Cerebellar nuclear complex (tissue), 1 donor: ENCODE measurements at regions not wholly inside any gene's neighbourhood (a gene's known extent, or its start where the extent isn't known, plus 50 kb on each side); places are given as distances from the start of the nearest gene placed in this dataset.

ENCODE experiments used
- DNase-seq, 2 experiments: peaks; one replicate each; lab custom pipeline; 2025; lab: John Stamatoyannopoulos, UW

DNA sequence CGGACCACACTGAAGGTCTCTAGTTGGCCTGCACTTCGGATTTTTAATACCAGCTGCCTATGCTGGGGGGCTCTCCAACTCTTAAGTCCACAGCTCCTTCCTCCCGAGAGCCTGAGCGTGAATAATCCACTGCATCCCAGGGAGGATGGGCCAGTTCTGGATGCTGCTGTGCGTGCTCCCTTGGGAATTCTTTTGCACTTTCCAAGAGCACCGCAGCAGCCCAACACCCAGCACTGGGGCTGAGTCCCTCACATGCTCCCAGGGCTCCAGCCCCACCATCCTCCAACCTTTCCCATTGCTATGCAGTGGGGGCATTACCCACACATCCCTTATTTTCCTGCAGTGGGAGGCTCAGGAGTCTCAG lies 136.4 kb upstream of the IQSEC1 start:
- DNase-seq, result no peak

DNA sequence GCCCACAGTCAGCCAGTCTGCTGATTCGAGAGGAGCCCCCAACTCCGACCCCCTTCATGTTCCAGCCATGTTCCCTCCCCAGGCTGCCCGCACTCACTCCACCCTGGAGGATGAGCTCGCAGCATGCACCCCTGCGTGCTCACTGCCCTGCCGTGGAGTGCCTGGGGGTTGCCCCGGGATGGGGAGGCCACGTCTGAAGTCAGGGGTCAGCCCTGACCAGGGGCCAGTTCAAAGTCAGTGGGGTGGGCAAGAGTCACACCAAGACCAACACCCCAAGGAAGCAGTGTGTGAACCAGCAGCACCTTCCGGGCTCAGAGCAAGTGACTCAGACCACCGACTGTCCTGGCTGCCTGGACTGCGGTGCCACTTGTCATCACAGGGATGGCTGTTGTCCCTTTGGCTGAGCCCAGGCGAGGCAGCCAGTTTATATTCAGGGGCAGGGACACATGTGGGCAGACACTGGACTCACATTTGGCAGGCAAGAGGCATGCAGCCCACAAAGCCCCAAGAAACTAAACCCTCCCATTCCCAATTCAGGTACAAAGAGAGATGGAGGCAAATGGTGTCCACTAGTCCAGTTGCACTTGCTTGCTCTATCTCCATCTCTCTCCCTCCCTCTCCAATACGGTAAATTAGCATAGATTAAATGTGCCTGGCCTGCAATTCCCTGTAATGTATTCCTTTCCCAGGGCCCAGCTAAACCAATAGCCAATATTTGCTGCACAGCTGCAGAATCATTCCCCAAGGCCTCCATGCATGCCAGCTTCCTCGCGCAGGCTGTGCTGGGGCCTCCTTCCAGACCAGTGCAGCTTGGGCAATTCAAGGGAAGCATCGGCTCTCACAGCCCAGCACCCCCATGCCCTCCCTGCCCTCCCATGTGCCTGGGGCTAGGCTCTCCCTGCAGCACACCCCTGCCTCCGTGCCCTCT lies 135.7 kb upstream of the IQSEC1 start:
- DNase-seq, result no peak

DNA sequence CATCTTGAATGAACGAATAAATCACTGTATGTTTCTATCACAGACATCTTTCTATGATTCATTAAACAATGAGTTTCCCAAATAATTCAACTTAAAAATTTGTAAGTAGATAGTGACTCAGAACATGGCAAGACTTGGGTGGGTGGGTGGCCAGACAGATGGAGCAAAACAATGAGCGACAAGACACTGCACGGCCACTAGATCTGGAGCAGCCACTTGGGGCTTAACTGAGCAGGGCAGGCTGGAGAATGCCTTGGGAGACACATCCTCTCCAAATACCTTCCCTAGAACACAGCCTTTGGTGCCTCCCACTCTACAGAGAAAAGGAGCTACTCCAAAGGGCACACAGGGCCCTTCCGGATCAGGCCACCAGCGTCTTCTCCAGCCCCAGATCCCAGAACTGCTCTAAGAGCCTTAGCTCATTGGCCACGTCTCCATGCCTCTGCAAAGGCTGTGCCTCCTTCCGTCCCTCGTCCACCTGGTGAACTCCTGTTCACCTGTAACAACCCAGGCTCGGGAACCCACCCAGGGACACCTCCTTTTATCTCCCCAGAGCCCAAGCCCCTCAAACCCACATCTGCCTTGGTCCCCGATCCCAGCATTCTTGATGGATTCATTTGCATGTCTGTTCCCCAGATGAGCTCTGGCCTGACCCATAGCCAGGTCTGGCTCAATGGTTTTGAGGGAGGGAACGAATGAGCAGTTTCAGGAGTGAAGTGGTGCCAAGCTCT lies 134.9 kb upstream of the IQSEC1 start:
- no peak for DNase-seq

DNA sequence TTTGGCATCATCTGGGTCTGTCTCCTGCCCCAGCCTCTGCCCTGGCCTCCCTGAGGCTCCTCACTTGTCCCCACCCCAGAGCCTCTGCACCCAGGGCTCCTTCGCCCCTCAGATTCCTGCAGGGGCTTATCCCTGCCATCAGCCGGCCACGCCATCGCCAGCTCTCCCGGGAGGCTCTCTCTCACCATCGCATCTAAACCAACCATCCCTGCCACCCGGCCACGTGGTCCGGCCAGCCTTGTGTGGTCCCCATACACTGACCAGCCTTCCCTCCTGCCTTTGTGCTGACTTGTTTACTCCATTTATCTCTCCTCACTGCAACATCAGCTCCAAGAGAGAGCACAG lies 134.3 kb upstream of the IQSEC1 start:
- DNase-seq, result no peak

DNA sequence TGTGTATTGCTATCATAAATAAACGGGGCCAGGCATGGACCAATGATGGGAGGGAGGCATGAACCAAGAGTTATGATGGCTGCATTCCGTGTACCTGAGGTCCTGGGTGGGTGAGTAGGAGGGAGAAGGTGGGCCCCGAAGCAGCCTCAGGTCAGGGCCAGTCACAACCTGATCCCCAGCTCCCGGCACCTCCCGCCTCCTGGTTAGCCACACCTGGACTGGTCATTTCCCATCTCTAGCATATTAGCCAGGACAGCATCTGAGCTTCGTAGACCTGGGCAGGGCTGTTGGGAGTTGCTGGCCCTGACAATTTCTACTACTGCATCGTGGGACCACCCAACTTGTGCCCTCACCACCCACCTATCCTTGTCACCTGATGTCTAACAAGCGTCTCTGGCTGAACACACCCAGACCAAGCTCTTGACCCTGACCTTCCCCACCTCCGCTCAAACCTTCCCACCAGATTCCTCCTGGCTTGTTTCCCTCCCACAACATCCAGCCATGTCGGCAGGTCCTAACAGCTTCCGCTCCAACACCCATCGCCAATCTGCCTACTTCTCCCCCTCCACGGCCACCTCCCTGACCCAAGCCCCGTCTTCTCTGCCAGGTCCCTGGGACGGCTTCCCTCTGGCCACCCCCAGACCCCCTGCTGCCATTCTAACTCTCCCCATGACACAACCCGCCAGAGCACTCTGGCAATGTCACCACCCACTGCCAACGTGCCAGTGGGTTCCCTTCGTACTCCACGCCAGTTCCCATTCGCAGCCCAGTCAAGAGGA lies 133.8 kb upstream of the IQSEC1 start:
- no peak for DNase-seq

DNA sequence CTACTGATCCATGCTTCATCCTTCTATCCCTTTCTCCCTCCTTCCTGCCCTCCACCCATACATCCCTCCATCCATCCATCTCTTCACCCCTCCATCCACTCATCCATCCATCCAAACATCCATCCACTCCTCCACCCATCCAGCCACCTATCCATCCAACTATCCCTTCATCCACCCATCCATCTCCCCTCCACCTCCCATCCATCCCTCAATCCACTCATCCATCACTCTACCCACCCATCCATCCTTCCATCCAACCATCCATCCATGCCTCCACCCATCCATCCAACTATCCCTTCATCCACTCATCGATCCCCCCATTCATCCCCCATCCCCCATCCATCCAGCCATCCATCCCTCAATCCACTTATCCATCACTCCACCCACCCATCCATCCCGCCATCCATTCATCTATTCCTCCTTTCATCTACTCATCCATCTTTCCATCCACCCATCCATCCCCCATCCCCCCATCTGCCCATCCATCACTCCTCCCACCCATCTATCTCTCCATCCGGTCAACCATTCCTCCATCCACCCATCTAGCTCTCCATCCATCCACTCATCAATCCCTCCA lies 132.4 kb upstream of the IQSEC1 start:
- DNase-seq, result no peak

DNA sequence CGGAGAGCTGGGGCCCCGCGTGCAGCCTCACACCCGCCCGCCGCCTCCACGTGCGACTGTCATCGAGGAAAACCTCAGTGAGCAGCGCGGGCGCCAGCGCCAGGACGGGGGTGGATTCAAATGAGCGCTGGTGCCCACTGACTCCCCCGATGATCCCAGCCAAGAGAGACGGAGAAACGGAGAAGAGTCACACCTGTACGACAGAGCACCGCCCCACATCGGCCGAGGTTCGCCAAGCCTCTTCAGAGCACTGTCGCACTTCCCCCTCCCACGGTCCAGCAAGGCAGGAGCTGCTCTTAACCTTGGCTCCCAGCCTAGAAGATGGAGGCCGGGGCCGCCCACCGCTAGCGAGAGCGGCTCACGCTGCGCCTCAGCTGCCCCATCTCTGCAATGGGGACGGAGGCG lies 130.9 kb upstream of the IQSEC1 start:
- no peak for DNase-seq

DNA sequence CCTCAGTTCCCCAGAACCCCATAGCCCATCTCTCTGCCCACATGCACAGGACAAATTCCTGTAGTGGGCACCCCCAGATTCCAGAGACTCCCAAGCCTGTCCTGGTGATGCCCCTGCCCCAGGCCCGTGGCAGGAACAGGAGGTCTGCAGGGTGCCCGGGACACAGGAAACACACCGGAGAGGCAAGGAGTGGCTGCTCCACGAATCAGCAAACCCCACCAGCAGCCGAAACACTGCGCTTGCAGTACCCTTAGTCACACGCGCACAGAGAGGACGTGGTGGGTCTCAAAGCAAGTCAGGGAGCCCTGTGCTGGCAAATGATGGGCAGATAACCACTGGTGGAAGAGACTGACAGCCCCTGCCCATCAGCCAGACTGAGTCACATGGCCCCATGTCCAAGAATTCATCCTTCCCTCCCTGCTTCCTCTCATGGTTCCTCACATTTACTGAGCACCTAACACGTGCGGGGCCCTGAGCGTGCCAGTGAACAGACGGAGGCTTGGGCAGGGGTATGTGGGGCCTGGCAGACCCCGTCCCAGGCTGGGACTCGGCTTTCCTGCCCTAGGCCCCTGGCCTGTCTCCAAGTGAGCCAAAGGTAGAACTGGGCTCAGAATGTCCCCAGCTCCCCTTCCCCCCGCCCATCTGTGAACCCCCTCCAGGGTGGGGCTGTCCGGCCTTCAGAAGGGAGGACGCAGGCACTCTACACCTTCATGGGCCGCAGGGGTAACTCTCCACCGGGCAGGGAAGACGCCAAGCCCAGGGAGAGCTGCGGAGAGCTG lies 130.4 kb upstream of the IQSEC1 start:
- no peak for DNase-seq

DNA sequence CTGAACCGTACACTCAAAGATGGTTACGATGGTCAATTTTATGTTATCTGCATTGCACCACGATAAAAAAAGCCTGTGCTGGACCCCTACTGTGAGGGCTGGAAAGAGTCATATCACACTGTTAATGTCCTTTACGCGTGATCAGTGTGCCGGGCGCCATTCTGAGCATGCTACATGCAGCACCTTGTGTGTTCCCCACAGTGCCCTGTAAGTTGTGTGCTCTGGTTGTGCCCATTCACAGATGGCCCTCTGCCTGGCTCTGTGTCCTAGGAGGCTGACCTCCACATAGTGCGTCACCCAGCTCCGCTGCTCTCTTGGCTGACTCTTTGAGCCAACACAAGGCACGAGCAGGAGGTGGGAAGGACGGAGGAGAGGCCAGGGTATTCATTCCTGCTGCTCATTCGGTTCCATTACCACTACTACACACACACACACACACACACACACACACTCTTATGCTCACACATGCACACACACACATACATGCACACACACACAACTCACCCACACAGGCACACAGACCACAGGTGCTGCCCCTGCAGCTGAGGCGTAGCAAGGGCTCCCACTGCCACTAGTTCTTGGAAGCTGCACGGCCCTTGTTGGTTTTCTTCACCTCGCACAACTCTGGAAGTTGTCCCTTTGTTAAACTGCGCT lies 129.6 kb upstream of the IQSEC1 start:
- DNase-seq, result no peak

DNA sequence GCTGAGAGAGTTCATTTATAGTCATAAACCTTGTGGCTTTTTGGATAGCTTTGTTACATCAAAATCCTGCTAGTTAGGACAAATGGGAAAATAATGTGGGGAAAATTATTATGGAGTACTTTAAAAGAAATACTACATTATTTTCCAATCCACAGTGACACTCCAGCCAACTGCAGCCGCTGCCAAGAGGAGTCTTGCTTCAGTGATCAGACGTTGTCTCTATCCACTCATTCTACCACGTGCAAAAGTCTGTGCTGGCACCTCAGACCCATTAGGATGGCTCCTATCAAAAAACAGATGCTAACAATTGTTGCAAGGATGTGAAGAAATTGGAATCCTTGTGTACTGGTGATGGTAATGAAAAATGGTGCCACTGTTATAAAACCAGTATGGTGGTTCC lies 128.6 kb upstream of the IQSEC1 start:
- DNase-seq, result no peak

DNA sequence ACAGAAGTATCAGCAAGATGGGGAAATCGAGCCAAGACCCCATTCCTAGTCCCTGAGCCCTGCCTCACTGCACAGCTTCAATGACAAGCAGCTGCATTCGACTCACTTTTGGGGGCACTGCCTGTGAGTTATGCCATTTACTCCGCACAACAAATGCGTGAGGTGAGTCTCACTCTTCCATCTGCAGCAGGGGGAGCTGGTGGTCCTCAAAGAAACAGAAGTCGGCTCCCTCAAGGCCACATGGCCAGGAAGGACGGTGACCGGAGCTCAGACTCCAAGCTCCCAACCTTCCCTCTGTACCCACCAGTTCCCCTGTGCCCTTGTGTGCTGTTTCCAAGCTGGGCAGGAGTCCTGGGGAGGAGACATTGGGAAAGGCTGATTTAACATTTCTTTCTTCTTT lies 127.7 kb upstream of the IQSEC1 start:
- no peak for DNase-seq

DNA sequence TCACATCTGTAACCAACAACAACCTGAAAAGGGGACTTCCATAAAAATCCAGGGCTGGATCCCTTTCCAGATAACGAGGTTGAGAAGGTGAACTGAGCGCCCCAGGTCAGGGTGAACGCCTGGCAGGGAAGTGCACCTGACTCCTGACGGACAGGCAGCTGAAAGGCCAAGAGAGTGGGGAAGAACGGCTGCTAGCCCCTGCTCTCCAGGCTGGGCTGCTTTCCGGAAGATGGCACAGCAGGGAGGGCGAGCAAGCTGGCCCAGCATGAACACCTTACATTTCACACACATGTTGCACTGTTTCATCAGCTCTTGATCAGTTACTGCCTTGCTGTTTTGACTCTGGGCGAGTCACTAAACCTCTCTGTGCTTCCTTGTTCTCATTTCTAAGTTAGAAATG lies 127.2 kb upstream of the IQSEC1 start:
- no peak for DNase-seq

DNA sequence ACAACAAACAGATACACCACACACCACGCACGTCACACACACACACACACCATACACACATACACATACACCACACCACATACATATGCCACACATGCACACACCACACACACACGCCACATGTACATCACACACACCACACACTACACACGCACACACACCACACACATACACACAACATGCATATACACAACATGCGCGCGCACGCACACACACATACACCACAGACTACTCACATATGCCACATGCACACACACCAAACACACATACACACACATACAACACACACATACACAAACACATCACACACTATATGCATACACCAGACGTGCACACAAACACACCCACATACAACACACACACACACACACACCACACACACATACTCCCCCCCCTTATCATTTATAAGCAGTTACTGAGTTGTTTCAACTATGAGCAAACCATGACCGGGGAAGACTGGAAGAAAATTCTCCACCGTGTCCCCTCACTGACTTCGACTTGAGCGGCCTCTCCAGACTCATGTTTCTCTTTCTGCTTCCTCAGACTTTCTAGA lies 126.7 kb upstream of the IQSEC1 start:
- no peak for DNase-seq

DNA sequence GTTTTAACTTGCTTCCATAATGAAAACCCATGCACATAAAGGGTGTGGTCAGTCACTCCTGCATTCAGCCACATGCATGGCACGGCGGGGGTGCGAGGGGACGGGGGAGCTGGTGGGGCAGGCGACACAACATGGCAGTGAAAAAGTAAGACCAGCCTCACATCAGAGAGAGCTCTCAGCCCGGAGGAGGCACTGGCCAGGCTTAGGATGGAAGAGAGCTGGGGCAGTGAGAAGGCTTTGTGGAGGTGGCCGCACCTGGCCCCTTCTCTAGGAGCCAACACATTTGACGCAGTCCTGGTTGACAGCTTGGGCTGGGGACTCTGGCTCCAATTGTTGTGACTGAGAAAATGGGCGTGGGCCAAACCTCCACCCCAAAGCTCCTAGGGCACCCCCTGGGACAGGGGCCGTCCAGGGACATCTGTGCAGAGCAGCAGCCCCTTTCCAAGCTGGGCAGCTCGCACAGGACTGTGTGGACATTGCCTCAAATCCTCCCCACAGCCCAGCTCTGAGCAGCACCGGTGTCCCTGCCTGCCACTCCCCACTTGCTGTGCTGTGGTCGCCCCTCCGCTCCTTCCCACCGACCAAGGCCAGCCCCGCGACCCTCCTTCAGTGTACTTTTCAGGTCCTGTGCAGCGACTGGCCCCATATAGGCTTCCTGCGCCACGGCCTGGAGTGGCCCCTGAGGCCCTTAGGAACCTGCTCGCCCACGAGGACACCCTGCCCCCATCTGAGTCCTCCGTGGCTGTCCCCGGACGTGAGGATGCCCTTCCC lies 126.0 kb upstream of the IQSEC1 start:
- DNase-seq, result no peak

DNA sequence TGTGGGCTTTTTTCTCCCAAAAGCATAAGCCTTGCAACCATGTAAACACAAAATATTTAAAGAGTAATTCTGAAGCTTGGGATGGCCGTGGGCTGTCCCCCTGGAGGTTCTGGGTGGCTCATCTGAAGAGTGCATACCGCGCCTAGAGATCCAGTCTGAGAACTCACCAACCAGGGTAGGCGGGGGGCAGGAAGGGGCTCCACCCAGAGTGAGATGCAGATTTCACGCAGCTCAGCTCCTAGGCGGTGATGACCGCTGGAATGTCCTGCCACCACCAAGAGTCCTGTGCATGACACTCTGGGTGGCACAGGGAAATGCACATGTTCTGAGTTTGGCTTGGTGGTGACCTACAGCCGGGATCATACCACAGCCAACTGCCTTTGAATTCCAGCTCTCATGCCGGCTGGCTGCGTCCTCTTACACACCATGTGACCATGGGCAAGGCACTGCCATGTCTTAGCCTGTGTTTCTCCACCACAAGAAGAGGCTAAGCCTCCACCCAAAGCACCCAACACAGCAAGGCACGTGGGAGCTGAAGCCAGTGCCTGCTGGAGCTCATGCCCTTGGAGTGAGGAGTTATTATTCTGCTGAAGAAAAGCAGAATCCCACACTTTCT lies 125.1 kb upstream of the IQSEC1 start:
- DNase-seq, result no peak

DNA sequence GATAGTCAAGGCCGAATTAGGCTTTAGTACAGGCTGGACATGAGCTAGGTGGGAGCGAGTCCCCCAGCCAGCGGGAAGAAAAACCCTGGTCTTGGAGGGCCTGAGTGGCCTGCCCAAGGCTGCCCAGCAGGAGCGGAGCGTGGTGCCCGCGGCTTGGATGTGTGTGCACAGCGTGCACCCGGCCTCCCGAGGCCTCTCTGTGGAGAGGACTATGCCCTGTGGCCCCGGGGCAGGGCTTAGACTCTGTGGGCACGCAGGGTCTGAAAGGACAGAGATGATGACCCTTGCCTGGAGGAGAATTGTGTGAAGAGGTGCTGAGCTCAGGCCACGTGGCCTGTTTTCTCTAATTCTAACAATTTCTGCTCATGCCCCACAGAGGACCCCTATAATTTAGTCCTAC lies 124.6 kb upstream of the IQSEC1 start:
- no peak for DNase-seq

DNA sequence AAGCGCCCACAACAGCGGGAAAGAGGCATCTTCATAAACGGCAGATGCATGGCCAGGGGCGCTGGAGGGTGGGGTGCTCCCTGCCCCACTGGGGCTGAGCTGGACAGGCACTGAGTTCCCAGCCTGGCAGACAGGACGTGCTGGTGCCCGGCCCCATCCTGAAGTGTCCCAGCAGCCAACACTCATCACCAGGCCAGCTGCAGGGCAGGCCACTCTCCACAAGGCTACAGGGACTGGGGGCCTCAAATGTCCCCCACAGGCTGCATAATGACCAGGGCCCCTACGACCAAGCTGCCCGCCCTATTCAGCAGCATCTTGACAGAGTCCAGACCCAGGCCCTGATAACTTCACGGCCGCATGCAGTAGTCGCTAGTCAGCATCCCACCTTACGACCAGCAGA lies 124.1 kb upstream of the IQSEC1 start:
- DNase-seq, result no peak

DNA sequence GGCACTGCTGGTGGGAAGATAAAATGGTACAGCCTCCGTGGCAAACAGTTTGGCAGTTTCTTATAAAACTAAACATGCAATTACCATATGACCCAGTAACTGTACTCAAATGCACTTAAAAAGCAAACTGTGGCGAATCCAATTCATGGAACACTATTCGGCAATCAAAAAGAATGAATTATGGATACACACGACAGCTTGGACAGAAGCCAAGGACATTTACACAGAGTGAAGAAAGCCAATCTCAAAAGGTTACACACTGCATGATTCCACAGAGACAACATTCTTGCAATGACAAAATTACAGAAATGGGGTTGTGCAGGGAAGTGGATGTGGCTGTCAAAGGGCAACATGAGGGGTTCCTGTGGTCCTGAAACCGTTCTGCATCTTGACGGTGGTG lies 122.1 kb upstream of the IQSEC1 start:
- no peak for DNase-seq
